NOMO-1 treated with DMSO at 0.1 percent for 48 hours (cell line): ENCODE measurements at regions not wholly inside any gene's neighbourhood (a gene's known extent, or its start where the extent isn't known, plus 50 kb on each side); places are given as distances from the start of the nearest gene placed in this dataset.
A peak's percentile ranks its signal among the peaks of the same experiment; 100 is the strongest.

ENCODE experiments used
- DNase-seq: peaks from one replicate; lab custom pipeline; 2025; ENCODE audit not compliant: unreplicated experiment; lab: John Stamatoyannopoulos, UW

DNA sequence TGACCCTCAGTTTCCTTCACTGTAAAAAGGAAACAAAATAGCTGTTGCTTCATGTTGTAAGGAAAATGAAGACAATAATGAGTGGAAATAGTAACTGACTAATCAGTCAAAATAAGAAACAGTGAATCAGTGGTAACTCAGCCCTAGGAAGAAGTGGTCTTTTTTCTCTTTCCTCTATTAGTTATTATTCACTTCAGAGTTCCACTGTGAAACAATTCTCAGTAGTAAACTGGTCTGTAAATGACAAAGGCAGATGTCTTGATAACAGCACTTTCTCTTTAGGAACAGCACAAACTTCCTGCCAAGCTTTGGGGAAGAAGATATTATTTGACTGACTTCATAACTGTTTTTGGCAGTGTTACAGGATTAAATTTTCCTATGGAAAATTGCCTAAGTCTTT, 600.5 kb upstream of the KLHL1 start:
- no peak for DNase-seq

DNA sequence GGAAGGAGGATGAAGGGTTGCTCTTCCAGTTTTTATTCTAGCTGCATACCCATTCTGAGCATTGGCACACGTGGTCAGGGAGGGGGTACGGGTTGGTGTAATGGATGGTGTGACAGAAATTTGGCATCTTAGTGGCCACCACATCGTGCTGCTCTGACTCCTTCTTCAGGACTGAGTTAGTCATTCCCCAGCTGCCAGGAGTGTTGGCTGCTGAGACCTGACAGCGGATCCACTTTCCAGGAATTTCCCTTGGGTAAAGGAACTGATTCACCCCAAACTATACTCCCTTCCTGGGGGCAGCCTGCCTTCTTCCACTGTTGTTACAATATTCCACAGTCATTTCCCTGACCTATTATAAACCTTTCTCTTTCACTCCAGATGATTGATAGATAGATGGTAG, 595.5 kb upstream of the KLHL1 start:
- no peak for DNase-seq

DNA sequence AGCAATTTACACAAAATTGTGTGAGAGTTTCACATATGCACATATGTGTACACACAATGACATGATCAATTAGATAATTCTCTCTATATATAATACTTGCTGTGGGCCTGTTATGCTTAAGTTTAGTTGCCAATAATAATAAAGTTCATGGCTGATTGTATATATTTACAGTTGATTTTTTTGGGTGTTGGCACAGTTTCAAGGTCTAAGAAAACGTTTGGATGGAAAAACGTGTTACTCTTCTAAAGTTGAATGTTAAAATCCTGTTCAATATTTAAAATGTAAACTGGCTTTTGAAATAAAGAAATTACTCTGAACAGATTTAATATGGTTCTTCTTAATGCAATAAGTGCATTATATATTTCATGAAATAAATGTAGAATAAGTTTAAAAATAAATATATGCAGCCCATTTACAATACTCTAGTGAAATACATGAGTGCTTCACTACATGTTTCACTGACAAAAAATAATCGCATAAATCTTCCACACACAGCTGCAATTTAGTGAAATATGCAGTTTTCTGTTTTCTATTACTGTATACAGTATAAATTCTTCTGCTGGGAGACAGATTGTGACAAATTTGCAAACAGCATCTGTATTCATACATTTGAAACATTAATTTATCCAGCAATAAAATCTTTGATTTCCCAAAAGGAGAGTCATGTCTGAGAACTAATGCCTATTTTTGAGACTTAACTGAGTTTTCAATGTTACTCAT, 586.9 kb upstream of the KLHL1 start:
- DNase-seq, result no peak

DNA sequence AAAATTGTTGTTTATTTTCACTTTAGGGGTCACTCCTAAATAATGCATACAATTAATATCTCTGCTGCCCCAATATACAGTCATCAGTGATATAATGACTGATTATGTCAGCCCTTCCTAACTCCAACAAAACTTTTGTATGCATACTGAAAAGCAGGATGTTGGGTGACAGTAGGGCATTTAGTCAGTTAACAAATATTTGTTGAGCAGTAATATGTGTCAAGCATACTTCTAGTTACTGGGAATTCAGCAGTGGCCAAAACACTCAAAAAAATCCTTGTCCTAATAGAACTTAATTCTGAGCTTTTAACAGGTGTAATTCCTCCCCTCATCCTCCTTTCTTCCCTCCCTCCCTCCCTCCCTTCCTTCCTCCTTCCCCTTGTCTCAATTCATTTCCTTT, 560.7 kb upstream of the KLHL1 start:
- no peak for DNase-seq

DNA sequence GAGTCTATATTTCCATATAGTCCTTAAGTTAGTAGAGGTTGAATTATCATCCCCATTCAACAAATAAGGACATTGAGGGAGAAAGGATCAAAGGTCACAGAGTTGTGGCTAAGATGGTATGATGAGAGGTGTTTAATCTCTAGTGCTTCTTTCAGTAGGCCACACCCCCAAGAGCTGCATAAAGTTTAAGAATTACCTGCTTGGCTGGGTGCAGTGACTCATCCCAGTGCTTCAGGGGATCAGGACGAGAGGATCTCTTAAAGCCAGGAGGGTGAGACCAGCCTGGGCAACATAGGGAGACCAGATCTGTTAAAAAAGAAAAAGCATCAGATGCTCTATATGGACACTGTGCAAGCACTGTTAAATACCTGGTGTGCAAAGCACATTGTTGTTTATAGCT, 560.0 kb upstream of the KLHL1 start:
- no peak for DNase-seq

DNA sequence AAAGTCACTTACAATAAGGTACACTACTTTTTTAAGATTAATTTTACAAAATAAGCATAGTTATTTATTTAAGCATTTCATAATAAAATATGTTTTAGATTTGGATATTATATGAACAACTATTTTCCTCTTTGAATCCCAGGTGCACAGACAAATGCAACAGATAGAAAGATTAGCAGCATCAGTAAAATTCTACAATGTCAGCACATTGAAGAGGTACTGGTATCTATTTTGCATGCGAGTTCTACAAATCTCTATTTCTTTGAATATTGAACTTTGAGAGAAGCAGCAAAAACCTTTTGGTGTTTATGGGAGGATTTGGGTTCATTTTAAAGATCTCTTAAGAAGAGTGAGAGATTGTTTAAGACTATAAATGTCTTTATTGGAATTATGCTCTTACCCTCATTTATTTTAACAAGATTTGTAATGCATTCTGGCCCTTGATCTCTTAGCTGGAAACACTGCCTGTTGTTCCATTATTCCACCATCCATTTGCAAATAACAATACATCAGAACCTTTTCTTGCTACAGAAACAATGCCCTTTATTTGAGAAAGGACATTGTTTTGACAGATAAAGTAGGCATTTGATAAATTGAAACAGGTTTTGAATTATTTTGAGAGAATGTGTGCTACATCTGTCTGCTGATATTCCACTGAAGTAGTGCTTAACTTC, 558.8 kb upstream of the KLHL1 start:
- no peak for DNase-seq

DNA sequence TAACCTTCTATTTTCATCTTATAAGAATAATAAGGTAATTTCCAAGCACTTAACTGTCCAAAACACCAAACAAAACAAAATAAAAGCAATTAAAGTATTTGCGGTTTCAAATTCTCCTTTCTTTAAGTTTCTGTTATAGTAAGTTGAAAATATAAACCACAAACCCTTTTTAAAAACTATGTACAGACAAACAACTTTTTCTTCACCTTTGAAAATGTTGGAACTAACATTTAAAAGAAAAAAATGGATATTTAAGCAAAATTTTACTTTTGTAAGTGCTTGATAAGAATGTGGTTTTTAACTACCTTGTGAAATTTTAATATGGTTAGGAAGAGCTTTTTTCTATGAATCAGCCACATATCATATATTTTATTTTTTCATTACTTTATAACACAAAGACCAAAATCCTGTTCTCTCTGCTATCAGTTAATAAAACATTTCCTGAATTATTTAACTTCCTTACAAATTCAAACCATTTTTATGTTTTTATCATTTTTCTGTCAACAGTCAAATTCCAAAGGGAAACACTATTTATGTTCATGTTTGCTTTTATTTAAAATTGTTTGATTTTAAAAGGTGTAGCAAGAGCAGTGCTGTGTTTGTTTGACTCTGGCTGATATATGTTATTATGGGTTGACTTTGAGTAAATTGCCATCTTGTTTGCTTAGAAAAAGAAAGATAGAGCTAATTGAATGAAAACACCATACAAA, 554.1 kb upstream of the KLHL1 start:
- DNase-seq, result no peak

DNA sequence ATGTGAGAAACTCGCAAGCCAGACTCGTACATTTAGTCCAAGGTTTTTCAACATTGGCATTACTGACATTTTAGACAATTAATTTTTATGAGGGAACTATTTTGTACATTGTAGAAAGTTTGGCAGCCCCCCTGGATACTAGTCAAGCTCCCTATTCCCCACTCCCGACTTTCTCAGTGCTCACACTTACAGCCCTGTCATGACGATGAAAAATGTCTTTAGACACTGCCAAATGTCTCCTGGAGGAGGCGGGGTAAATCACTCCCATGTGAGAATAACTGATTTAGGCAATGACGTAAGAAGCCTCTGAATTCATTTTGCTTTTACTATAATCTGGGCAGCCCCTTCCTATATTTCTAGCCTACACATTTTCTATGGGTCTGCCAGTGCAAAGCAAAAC, 535.8 kb upstream of the KLHL1 start:
- DNase-seq, result no peak

DNA sequence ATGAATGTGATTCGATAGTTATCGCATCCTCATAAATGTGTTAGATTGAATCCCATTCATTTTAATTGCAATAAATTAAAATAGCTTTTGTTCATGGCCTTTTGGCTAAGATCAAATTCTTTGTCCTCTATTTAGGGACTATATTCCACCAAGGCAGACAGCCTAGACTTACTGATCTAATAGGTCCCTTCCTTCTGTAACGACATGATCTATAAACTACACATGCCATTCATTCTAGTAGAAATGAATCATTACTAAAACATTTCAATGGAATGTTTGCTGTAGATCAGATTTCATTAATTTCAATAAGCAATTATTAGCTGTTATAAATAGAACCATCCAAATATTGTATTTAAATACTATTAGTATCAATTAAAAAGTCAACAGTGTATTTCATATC, 526.6 kb upstream of the KLHL1 start:
- DNase-seq, result no peak

DNA sequence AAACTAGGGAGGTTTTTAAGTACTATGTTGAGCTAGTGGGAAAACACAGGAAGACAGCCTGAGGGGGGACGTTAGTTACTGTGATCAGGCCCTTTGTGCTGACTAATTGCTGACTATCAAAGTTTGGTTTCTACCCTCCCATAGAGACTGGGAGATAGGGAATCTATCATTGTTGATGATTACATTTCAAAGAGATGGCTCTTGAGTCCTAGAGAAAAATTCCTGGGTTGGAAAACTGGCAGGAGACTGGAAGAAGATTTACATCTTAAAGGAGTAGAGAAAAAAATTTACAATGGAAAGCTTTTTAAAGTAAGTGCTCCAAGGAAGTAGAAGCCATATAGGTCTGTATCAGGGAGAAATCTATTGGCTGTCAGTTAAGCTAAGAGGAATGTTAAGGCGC, 522.0 kb upstream of the KLHL1 start:
- DNase-seq, result no peak

DNA sequence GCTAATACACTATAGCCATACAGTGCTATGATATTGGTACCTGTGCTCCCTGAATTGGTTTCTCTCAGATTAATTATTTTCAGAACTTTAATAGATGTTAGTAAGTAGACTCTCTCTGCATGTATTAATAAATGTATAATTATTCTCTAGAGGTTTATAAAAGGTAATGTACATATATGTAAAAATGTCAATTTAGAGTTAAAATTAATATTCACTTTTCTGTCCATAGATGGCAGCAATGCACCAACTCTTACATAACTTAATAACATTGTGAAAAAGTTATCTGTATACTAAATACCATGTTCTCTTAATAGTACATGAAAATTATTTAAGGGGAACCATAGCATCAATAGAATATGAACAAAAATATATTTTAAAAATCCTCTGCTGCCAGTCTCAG, 515.0 kb upstream of the KLHL1 start:
- DNase-seq, result peak; percentile 14

DNA sequence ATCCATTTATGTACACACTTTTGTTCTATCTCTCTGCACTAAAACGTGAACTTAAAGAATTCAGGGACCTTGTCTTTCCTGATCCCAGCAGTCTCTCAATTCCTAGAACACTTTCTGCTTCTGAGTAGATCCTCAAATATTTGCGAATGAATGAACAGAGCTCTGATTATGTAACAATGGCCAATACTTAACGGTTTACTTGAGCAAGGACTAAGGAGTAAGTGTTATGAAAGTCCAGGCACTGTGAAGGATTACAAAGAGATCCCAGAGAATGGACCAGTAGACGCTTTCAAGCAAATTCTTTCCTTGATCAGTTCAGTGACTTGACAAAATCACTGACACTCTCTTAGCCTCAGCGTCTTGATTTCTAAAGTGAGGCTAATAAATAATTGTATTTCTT, 514.5 kb upstream of the KLHL1 start:
- no peak for DNase-seq

DNA sequence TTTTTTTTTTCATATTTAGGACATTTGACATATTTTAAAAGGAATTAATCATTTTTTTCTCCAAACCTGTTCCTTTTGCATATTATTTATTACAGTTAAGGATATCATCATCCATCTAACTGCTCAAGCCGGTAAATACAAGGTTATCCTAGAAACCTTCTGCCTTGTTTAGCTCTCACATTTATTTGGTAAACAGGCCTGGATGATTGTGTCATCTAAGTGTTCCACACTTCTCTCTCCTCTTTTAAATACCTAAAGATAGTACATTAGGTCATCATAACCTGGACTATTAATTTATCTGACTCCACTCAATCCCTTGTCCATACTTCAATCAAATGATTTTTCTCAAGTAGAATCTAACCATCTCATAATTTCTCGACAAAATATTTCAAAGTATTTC, 511.7 kb upstream of the KLHL1 start:
- no peak for DNase-seq

DNA sequence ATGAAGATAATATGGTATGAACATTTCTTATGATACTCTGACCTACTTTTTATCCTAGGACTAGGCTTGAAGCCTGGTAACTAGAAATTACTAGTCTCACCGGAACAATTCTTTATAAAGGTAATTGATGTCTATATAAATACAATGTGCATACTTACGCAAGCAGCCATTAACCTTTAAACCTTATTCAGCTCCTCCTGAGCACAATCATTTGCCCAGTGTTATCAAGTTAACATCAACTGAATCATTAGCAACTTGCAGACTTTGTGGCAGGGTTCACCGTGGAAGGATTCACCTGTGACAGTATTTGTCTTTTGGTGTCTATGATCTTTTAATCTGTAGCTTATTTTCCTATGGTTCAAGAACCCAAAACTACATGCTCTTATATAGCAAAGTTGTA, 508.6 kb upstream of the KLHL1 start:
- DNase-seq, result no peak

DNA sequence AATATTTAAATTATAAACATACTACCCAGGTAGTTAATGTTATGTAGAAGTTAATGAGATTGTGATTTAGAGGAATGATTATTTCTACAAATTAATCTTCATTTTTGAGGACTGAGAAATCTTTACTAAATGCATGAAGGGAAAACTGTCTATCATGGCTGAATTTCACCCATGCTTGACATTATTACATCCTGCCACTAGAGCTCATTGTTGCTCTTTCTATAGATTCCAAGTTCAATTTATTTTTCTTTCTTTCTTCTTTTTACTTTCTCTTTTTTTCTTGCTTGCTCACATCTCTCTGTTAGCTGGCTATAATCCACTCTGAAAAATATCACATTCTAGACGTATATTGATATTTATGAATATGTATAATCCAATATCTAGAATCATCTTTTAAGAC, 505.0 kb upstream of the KLHL1 start:
- peak; percentile 1 for DNase-seq

DNA sequence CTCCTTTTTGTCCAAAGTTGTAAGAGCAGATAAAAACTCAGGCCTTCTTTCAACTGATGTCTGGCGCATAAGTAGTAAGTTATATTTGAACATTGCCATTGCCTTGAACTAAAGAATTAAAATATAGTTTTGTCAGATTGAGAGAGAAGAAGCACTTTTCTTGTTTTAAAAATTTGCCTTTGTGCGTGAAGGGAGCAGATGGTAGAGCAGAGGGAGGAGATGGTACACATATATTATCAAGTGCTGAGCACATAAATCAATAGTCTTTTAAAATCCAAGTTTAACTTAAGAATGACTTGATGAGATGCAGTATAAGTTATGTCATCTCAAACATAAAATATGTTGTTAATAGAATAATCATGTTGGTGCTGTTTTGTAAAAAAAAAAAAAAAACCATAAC, 504.6 kb upstream of the KLHL1 start:
- DNase-seq, result no peak

DNA sequence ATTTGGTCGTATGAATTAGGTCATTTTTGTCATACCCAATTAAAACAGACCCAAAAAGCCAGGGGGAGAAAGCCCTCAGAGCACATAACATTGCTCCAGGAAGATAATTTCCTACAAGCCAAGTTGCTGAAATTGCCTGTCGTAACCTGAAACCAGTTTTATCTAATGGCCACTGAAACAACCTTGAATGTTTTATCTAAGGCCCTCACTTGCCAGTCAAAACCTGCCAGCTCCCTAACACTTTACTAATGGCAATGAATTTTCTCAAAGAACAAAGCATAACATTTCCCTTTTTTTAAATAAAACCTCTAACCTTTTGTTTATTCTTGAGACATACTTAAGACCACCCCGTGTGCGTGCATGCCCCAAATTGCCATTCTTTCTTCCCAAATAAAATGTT, 496.2 kb upstream of the KLHL1 start:
- DNase-seq, result no peak

DNA sequence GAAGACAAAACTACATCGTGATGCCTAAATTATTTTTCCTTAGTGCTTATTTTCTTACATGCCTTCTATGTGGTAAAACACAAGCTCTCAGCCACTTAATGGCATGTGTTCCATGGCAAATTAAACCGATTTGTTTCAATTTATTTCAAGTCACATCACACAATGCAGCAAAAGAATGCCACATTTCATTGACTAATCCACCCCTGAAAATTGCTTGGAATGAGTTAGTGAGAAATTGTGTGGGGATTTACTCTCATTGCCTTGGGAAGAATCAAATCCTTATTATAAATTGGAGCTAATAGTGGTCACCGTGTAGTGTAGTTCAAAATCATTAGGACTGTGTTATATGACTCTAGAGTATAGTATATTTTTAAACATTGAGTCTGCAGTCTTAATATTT, 485.5 kb upstream of the KLHL1 start:
- no peak for DNase-seq

DNA sequence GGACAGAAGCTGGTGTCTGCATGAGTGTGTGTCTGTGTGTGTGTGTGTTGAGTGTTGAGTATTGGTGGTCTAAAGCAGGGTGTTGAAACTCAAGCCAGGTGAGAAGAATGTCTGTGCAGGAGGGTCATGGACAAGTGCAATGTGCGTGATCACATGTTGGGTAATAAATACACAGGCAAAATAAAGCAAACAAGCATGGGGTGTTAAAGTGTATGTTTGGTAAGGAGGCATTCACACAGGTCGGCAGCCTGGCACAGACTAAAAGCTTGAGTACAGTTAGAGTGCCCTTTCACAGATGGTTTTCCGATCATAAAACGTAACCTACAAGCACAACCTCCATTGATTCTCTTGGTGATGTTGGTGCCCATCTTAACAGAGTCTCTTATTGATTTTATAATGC, 476.9 kb upstream of the KLHL1 start:
- no peak for DNase-seq

DNA sequence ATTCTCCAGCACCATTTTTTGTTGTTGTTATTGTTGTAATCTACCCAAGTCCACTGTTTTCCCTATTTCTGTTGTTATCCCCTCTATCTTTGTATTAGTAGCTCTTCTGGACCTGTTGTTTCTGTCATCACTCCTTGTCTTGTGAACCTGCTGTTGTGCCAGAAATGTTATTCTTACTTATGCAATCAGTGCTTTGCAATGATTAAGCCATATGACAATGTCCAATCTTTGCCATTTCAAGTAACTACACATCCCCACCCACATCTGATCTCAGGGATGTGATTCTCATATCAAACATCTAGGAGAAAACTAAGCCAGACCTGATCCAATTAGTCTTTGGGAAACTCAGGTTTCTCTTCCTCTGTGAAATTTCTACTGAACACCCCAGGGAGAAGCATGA, 472.6 kb upstream of the KLHL1 start:
- DNase-seq, result no peak

DNA sequence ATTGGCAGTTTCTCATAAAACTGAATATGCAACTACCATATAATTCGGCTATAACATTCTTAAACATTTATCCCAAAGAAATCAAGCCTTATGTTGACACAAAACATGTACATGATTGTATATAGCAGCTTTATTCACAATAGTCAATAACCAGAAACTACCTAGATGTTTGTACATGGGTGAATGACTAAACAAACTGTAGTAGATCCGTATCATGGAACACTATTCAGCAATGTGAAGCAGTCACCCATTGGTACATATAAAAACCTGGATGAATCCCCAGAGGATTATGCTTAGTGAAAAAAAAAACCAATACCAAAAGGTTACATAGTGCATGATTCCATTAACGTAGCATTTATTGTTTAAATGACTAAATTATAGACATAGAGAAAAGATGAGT, 471.7 kb upstream of the KLHL1 start:
- no peak for DNase-seq

DNA sequence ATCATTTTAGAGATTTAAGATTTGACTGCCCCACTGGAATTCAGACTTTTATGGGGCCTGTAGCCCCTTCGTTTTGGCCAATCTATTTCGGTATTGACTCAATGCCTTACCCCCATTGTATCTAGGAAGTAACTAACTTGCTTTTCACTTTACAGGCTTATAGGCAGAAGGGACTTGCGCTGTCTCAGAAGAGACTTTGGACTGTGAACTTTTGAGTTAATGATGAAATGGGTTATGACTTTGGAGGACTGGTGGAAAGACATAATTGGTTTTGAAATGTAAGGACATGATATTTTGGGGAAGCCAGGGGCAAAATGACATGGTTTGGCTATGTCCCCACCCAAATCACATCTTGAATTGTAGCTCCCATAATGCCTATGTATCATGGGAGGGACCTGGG, 463.0 kb upstream of the KLHL1 start:
- DNase-seq, result no peak
